ENCODE measurements at regions not wholly inside any gene's neighbourhood (a gene's known extent, or its start where the extent isn't known, plus 50 kb on each side); places are given as distances from the start of the nearest gene placed in this dataset.
A peak's percentile ranks its signal among the peaks of the same experiment; 100 is the strongest.
"Not testable (repeated sequence)": the region's sequence is repeated elsewhere in the genome, so short reads cannot be mapped to it uniquely, and the experiment has no call there.

DNA sequence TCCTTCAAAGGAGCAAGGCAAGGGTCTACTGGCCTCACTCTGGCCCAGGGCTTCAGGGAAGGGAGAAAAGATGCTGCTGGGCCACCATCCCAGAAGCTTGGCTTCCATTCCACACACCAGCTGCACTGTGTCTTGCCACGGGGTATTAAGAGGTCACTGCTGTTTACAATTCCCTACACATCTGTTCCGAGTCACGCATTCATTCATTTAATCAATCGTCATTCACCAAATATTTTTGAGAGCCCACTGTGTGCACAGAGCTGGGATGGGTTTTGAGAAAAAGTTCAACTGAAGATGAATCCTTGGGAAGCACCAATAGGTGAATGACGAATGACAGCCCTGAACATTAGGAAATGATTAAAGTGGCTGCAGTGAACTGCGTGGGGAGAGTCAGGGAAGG is 101.7 kb downstream of the NAV1 start:
- H3K27ac ChIP-seq, result peak overlapping the region; percentile 33
- in situ Hi-C loops (cut with MboI), result no loop called here
- no peaks in the 10 kb centered on the region for H3K9me2 ChIP-seq (ENCODE audit: insufficient read depth)
- WGBS, 2 experiments (ENCODE audit: low coverage in 1 of 2, low lambda C conversion rate in 2 of 2, missing lambda C conversion rate in 2 of 2), result 15 to 19% methylated on average over 6 of the region's 6 CpGs
- H3K9me3 ChIP-seq (ENCODE audit: low read depth), result no peaks in the 10 kb centered on the region
- H3K36me3 ChIP-seq (ENCODE audit: low read depth), result 0 out of 2 replicates have a peak, but pooled peaks cover 6% of the 10 kb centered on the region
- no peak overlapping the region for H3K9ac ChIP-seq
- H3K27me3 ChIP-seq (replicated peaks; ENCODE audit: insufficient read depth), result no peaks in the 10 kb centered on the region
- no peak overlapping the region for H3K4me3 ChIP-seq
- no peak for TF ChIP-seq EZH2phosphoT487 (IDR thresholded peaks at IDR 0.05; ENCODE audit: insufficient read depth, low read depth)
- no peak for TF ChIP-seq EZH2 (IDR thresholded peaks at IDR 0.05; ENCODE audit: insufficient read depth, poor library complexity, severe bottlenecking)
- peaks cover 82% of the 10 kb centered on the region for H3K79me2 ChIP-seq (ENCODE audit: insufficient read depth)
- H3F3A ChIP-seq (ENCODE audit: insufficient read depth), result peaks cover 57% of the 10 kb centered on the region
- H3K4me2 ChIP-seq (ENCODE audit: unreplicated experiment), result no peak overlapping the region
- peak; percentile 70 for DNase-seq
- H4K20me1 ChIP-seq (ENCODE audit: insufficient read depth), result no peaks in the 10 kb centered on the region
- H3K4me1 ChIP-seq (ENCODE audit: insufficient read depth), result peaks cover 34% of the 10 kb centered on the region
- no peak overlapping the region for H2AFZ ChIP-seq

DNA sequence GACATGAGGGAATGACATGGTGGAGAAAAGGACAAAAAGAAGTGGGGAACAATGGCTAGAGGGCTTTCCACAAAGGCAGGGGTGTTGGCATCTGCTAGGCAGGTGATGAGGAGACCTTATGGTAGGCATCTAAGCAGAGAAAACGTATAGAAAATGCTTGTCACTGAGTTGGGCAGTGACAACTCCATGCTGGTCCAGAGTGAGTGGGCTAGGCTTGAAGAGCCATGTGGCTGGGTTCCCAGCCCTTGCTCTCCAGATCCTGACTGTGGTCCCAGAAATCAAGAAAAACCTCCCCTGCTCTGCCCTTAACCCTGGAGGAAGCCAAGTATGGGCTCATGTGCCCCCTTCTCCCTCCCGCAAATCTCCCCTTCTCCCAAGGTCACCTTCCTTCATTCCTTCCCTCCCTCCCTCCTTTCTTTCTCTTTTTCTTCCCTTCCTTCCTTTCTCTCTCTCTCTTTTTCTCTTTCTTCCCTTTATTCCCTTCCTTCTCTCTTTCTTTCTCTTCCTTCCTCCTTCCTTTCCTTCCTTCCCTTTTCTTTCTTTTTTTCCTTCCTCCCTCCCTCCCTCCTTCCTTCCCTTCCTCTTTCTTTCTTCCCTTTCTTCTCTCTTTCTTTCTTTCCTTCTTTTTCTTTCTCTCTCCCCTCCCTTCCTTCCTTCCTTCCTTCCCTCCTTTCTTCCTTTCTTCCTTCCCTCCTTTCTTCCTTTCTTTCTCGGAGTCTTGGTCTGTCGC is 102.8 kb downstream of the NAV1 start:
- Histone ChIP-seq H3K36me3 (ENCODE audit: low read depth) (0 out of 2 replicates have a peak, but pooled peaks cover 6% of the 10 kb centered on the region), H3K9me2 (ENCODE audit: insufficient read depth) (no peaks in the 10 kb centered on the region), H3K4me2 (ENCODE audit: unreplicated experiment) (no peak overlapping the region), H3K27me3 (replicated peaks; ENCODE audit: insufficient read depth) (no peaks in the 10 kb centered on the region), H3K4me3 (no peak overlapping the region), H3K4me1 (ENCODE audit: insufficient read depth) (peaks cover 34% of the 10 kb centered on the region), H2AFZ (no peak overlapping the region), H3K79me2 (ENCODE audit: insufficient read depth) (peaks cover 79% of the 10 kb centered on the region), H3K9me3 (ENCODE audit: low read depth) (no peaks in the 10 kb centered on the region), H3F3A (ENCODE audit: insufficient read depth) (peaks cover 57% of the 10 kb centered on the region), H4K20me1 (ENCODE audit: insufficient read depth) (no peaks in the 10 kb centered on the region), H3K27ac (peak overlapping the region; percentile 33), H3K9ac (no peak overlapping the region)
- TF ChIP-seq EZH2phosphoT487 (IDR thresholded peaks at IDR 0.05; ENCODE audit: insufficient read depth, low read depth), result no peak
- no peak for TF ChIP-seq EZH2 (IDR thresholded peaks at IDR 0.05; ENCODE audit: insufficient read depth, poor library complexity, severe bottlenecking)
- no peak for DNase-seq
- 90 to 92% methylated on average over 4 of the region's 4 CpGs for WGBS, 2 experiments (ENCODE audit: low coverage in 1 of 2, low lambda C conversion rate in 2 of 2, missing lambda C conversion rate in 2 of 2)
- in situ Hi-C loops (cut with MboI), result no loop called here

DNA sequence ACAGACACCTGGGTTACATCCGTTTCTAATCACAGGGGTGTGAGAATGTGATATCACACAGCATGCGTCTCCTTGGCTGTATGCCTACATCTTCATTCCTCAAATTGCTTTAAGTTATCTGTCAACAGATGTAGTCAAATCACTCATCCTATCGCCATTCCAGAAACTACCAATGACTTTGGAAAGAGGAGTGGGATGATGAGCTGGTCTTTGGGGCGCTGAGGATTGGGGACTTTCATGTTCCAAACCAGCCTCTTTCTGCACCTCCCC is 104.8 kb downstream of the NAV1 start:
- WGBS, 2 experiments (ENCODE audit: low coverage in 1 of 2, low lambda C conversion rate in 2 of 2, missing lambda C conversion rate in 2 of 2), result 89 to 97% methylated on average over 4 of the region's 4 CpGs
- no peak overlapping the region for H2AFZ ChIP-seq
- TF ChIP-seq EZH2phosphoT487 (IDR thresholded peaks at IDR 0.05; ENCODE audit: insufficient read depth, low read depth) (no peak), EZH2 (IDR thresholded peaks at IDR 0.05; ENCODE audit: insufficient read depth, poor library complexity, severe bottlenecking) (no peak)
- no peaks in the 10 kb centered on the region for H4K20me1 ChIP-seq (ENCODE audit: insufficient read depth)
- in situ Hi-C loops (cut with MboI), result no loop called here
- H3K4me3 ChIP-seq, result no peak overlapping the region
- H3K27ac ChIP-seq, result no peak overlapping the region
- H3K79me2 ChIP-seq (ENCODE audit: insufficient read depth), result peaks cover 75% of the 10 kb centered on the region
- 0 out of 2 replicates have a peak, but pooled peaks cover 6% of the 10 kb centered on the region for H3K36me3 ChIP-seq (ENCODE audit: low read depth)
- peaks cover 50% of the 10 kb centered on the region for H3F3A ChIP-seq (ENCODE audit: insufficient read depth)
- no peak overlapping the region for H3K9ac ChIP-seq
- H3K4me1 ChIP-seq (ENCODE audit: insufficient read depth), result peaks cover 34% of the 10 kb centered on the region
- no peak overlapping the region for H3K4me2 ChIP-seq (ENCODE audit: unreplicated experiment)
- no peak for DNase-seq
- no peaks in the 10 kb centered on the region for H3K27me3 ChIP-seq (replicated peaks; ENCODE audit: insufficient read depth)
- H3K9me2 ChIP-seq (ENCODE audit: insufficient read depth), result no peaks in the 10 kb centered on the region
- no peaks in the 10 kb centered on the region for H3K9me3 ChIP-seq (ENCODE audit: low read depth)

- TF ChIP-seq EZH2 (IDR thresholded peaks at IDR 0.05; ENCODE audit: insufficient read depth, poor library complexity, severe bottlenecking) (no peak), EZH2phosphoT487 (IDR thresholded peaks at IDR 0.05; ENCODE audit: insufficient read depth, low read depth) (no peak)
- Histone ChIP-seq H3K4me1 (ENCODE audit: insufficient read depth) (peaks cover 34% of the 10 kb centered on the region), H2AFZ (no peak overlapping the region), H3K27ac (no peak overlapping the region), H3K4me2 (ENCODE audit: unreplicated experiment) (no peak overlapping the region), H3K4me3 (no peak overlapping the region), H4K20me1 (ENCODE audit: insufficient read depth) (no peaks in the 10 kb centered on the region), H3K79me2 (ENCODE audit: insufficient read depth) (peaks cover 75% of the 10 kb centered on the region), H3K9ac (no peak overlapping the region), H3K9me3 (ENCODE audit: low read depth) (no peaks in the 10 kb centered on the region), H3K36me3 (ENCODE audit: low read depth) (0 out of 2 replicates have a peak, but pooled peaks cover 6% of the 10 kb centered on the region), H3F3A (ENCODE audit: insufficient read depth) (peaks cover 50% of the 10 kb centered on the region), H3K9me2 (ENCODE audit: insufficient read depth) (no peaks in the 10 kb centered on the region), H3K27me3 (replicated peaks; ENCODE audit: insufficient read depth) (no peaks in the 10 kb centered on the region)
- WGBS, 2 experiments (ENCODE audit: low coverage in 1 of 2, low lambda C conversion rate in 2 of 2, missing lambda C conversion rate in 2 of 2), result 70 to 88% methylated on average over 2 of the region's 2 CpGs
- no peak for DNase-seq
- in situ Hi-C loops (cut with MboI), result no loop called here
Observed at GRCh38 chr1:201644197-201644596, 105.3 kb downstream of the NAV1 start.

DNA sequence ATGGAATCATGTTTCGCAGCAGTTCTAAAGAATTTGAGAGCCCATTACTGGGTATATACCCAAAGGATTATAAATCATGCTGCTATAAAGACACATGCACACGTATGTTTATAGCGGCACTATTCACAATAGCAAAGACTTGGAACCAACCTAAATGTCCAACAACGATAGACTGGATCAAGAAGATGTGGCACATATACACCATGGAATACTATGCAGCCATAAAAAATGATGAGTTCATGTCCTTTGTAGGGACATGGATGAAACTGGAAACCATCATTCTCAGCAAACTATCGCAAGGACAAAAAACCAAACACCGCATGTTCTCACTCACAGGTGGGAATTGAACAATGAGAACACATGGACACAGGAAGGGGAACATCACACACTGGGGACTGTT is 106.1 kb downstream of the NAV1 start:
- Histone ChIP-seq H3K79me2 (ENCODE audit: insufficient read depth) (peaks cover 75% of the 10 kb centered on the region), H3K4me1 (ENCODE audit: insufficient read depth) (peaks cover 31% of the 10 kb centered on the region), H3F3A (ENCODE audit: insufficient read depth) (peaks cover 47% of the 10 kb centered on the region)
- H3K9me3 ChIP-seq (ENCODE audit: low read depth); H3K9me2 ChIP-seq (ENCODE audit: insufficient read depth); H3K36me3 ChIP-seq (ENCODE audit: low read depth); H3K4me3 ChIP-seq; H3K27me3 ChIP-seq (replicated peaks; ENCODE audit: insufficient read depth); H3K27ac ChIP-seq; H2AFZ ChIP-seq; DNase-seq; H3K4me2 ChIP-seq (ENCODE audit: unreplicated experiment); in situ Hi-C loops (cut with MboI); H3K9ac ChIP-seq; H4K20me1 ChIP-seq (ENCODE audit: insufficient read depth): not testable (repeated sequence)
- WGBS, 2 experiments (ENCODE audit: low coverage in 1 of 2, low lambda C conversion rate in 2 of 2, missing lambda C conversion rate in 2 of 2), result 96 to 97% methylated on average over 4 of the region's 6 CpGs

Measured in GM23248 (cell line).